C4-2B (cell line): ENCODE measurements at regions not wholly inside any gene's neighbourhood (a gene's known extent, or its start where the extent isn't known, plus 50 kb on each side); places are given as distances from the start of the nearest gene placed in this dataset.

ENCODE experiments used
- ZFX ChIP-seq: fragments of 450-650 bp; IDR thresholded peaks from 2 replicates; pipeline ENCODE4 v1.6.1; 2017
- TF ChIP-seq, protein P1 (sequence below): fragments of 450-650 bp; conservative IDR thresholded peaks from 2 replicates; pipeline ENCODE4 v1.5.1; 2017; ENCODE audit warnings: mild to moderate bottlenecking

DNA sequence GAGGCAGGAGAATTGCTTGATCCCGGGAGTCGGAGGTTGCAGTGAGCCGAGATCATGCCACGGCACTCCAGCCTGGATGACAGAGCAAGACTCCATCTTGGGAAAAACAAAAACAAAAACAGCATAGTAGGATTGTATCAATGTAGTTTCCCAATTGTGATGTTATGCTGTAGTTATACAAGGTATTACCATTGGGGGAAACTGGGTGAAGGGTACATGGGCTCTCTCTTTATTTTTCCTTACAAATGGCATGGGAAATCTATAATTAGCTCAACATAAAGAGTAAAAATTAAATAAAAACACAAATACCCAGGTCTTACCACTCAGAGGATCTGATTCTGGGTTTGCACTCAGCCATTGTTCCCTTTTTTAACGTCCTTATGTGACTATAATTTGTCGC lies 107.9 kb downstream of the KATNIP start:
- TF ChIP-seq, protein P1, sequence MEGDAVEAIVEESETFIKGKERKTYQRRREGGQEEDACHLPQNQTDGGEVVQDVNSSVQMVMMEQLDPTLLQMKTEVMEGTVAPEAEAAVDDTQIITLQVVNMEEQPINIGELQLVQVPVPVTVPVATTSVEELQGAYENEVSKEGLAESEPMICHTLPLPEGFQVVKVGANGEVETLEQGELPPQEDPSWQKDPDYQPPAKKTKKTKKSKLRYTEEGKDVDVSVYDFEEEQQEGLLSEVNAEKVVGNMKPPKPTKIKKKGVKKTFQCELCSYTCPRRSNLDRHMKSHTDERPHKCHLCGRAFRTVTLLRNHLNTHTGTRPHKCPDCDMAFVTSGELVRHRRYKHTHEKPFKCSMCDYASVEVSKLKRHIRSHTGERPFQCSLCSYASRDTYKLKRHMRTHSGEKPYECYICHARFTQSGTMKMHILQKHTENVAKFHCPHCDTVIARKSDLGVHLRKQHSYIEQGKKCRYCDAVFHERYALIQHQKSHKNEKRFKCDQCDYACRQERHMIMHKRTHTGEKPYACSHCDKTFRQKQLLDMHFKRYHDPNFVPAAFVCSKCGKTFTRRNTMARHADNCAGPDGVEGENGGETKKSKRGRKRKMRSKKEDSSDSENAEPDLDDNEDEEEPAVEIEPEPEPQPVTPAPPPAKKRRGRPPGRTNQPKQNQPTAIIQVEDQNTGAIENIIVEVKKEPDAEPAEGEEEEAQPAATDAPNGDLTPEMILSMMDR: no peak
- TF ChIP-seq ZFX: no peak
